Endothelial cell of umbilical vein (primary cell): ENCODE measurements at regions not wholly inside any gene's neighbourhood (a gene's known extent, or its start where the extent isn't known, plus 50 kb on each side); places are given as distances from the start of the nearest gene placed in this dataset.

Source experiments
- BruUV-seq: library from RNA; stranded (reverse); fragments of 400-500 nt; replicated peaks from 2 replicates; lab custom pipeline; 2021; lab: Mats Ljungman, UMichigan
- CTCF ChIA-PET: fragments of 300-600, 350-600 bp; sonication (Branson Sonifier 250); formaldehyde crosslinking; loops from one replicate; lab custom pipeline; 2021; ENCODE audit warnings: antibody characterized with exemption, inconsistent platforms; lab: Charles Lee
- POLR2A ChIA-PET: fragments of 300-600, 350-600 bp; sonication (Branson Sonifier 250); formaldehyde crosslinking; loops from one replicate; lab custom pipeline; 2021; ENCODE audit warnings: antibody characterized with exemption, inconsistent platforms; lab: Charles Lee
- DNase-seq: peaks from one replicate; pipeline ENCODE4 v3.0.0-alpha.2; 2011; ENCODE audit warnings: low read depth, low spot score
- FAIRE-seq: peaks from 2 replicates; lab custom pipeline; 2011; peaks lifted over from hg19 to GRCh38; lab: Jason Lieb, UNC
- H2AFZ ChIP-seq: 2 replicates; pipeline ENCODE4 v1.6.0; 2012; ENCODE audit warnings: low read depth, low read length, control low read depth, inconsistent platforms
- H3K27ac ChIP-seq: 2 replicates; pipeline ENCODE4 v1.5.1; 2011; ENCODE audit warnings: low read depth, mild to moderate bottlenecking, control low read depth, low read length, moderate library complexity; ENCODE audit not compliant: insufficient read depth
- H3K27me3 ChIP-seq, 2 experiments: 2 replicates each; pipeline versions ENCODE4 v1.6.0 to v1.6.1; 2011; ENCODE audit warnings: low read length in 2 of 2, mixed read lengths in 1 of 2; ENCODE audit not compliant: control insufficient read depth in 2 of 2, insufficient read depth in 2 of 2
- H3K36me3 ChIP-seq, 2 experiments: 2 replicates in 1 of 2; 3 replicates in 1 of 2; pipeline ENCODE4 v1.5.1; 2011; ENCODE audit warnings: low read length in 2 of 2, mild to moderate bottlenecking in 1 of 2, moderate library complexity in 1 of 2; ENCODE audit not compliant: control insufficient read depth in 2 of 2, insufficient read depth in 2 of 2; ENCODE audit errors: extremely low read depth in 1 of 2
- H3K4me1 ChIP-seq: 3 replicates; pipeline ENCODE4 v1.5.1; 2011; ENCODE audit warnings: mild to moderate bottlenecking, low read length; ENCODE audit not compliant: control insufficient read depth, insufficient read depth; ENCODE audit errors: extremely low read depth
- H3K4me2 ChIP-seq: 2 replicates; pipeline ENCODE4 v1.6.1; 2011; ENCODE audit warnings: low read length, control low read depth, mixed read lengths; ENCODE audit not compliant: insufficient read depth
- H3K4me3 ChIP-seq, 3 experiments: fragments of 200-600 bp in 1 of 3; sonication (generic), shearing (Covaris generic) in 1 of 3; replicated peaks in 1 of 3; 2 replicates each; pipeline ENCODE4 v1.5.1; 2011 to 2016; ENCODE audit warnings: control low read depth in 3 of 3, low read length in 3 of 3, mild to moderate bottlenecking in 2 of 3, inconsistent platforms in 1 of 3, low read depth in 1 of 3, moderate library complexity in 1 of 3; ENCODE audit not compliant: insufficient read depth in 1 of 3
- H3K79me2 ChIP-seq: 2 replicates; pipeline ENCODE4 v1.6.0; 2012; ENCODE audit warnings: low read length, inconsistent platforms; ENCODE audit not compliant: control insufficient read depth, insufficient read depth
- H3K9ac ChIP-seq: replicated peaks from 2 replicates; pipeline ENCODE3; 2011; ENCODE audit warnings: low read length, control low read depth; ENCODE audit not compliant: insufficient read depth; ENCODE audit errors: extremely low read depth
- H3K9me1 ChIP-seq: replicated peaks from 3 replicates; pipeline ENCODE4 v1.6.0; 2011; ENCODE audit warnings: mild to moderate bottlenecking, low read length; ENCODE audit not compliant: control insufficient read depth, insufficient read depth; ENCODE audit errors: extremely low read depth
- H3K9me3 ChIP-seq: replicated peaks from 2 replicates; pipeline ENCODE4 v1.5.1; 2012; ENCODE audit warnings: low read length, inconsistent platforms; ENCODE audit not compliant: control insufficient read depth, insufficient read depth
- H4K20me1 ChIP-seq: replicated peaks from 2 replicates; pipeline ENCODE3; 2011; ENCODE audit warnings: mild to moderate bottlenecking, low read length; ENCODE audit not compliant: control insufficient read depth, insufficient read depth; ENCODE audit errors: extremely low read depth
- FOS ChIP-seq: IDR thresholded peaks from 2 replicates; pipeline ENCODE4 v1.6.1; 2011; ENCODE audit warnings: mild to moderate bottlenecking, low read length, moderate library complexity, borderline replicate concordance; ENCODE audit not compliant: insufficient read depth
- GATA2 ChIP-seq: IDR thresholded peaks from 2 replicates; pipeline ENCODE4 v1.7.0; 2011; ENCODE audit warnings: low read depth, mild to moderate bottlenecking, moderate library complexity, mixed read lengths, low read length; ENCODE audit not compliant: insufficient read length, insufficient read depth
- JUN ChIP-seq: IDR thresholded peaks from 2 replicates; pipeline ENCODE4 v1.6.1; 2011; ENCODE audit warnings: borderline replicate concordance, low read depth; ENCODE audit not compliant: insufficient read length, insufficient read depth
- MYC ChIP-seq: IDR thresholded peaks from one replicate; pipeline ENCODE4 v1.6.1; 2011; ENCODE audit warnings: mild to moderate bottlenecking, low read depth, low read length
- POLR2A ChIP-seq: IDR thresholded peaks from 2 replicates; pipeline ENCODE4 v1.6.1; 2012; ENCODE audit warnings: low read depth, mild to moderate bottlenecking, control low read depth, low read length
- dilution Hi-C: fragments of 300-500 bp; cut with MboI; formaldehyde crosslinking; loops from one replicate; pipeline ENCODE4 v1.15.0; 2019; ENCODE audit warnings: low sequenced_read_pairs; ENCODE audit not compliant: extremely low pct_ligation_motif_present
- intact Hi-C: fragments of 100-400 bp; cut with micrococcal nuclease; formaldehyde crosslinking; loops from one replicate; pipeline ENCODE4 v1.10.0; 2022
- TF ChIP-seq, protein P1 (sequence below), 2 donors: IDR thresholded peaks; 1 replicate in 1 of 2; 2 replicates in 1 of 2; pipeline ENCODE4 v1.5.1; 2011; ENCODE audit warnings: low read length in 2 of 2, mild to moderate bottlenecking in 2 of 2, moderate library complexity in 2 of 2, control low read depth in 1 of 2, inconsistent platforms in 1 of 2, low read depth in 1 of 2; ENCODE audit not compliant: insufficient read depth in 1 of 2; ENCODE audit errors: extremely low read depth in 1 of 2
- TF ChIP-seq, protein P2 (sequence below): IDR thresholded peaks from 2 replicates; pipeline ENCODE4 v1.6.1; 2011; ENCODE audit not compliant: insufficient read depth, insufficient read length

DNA sequence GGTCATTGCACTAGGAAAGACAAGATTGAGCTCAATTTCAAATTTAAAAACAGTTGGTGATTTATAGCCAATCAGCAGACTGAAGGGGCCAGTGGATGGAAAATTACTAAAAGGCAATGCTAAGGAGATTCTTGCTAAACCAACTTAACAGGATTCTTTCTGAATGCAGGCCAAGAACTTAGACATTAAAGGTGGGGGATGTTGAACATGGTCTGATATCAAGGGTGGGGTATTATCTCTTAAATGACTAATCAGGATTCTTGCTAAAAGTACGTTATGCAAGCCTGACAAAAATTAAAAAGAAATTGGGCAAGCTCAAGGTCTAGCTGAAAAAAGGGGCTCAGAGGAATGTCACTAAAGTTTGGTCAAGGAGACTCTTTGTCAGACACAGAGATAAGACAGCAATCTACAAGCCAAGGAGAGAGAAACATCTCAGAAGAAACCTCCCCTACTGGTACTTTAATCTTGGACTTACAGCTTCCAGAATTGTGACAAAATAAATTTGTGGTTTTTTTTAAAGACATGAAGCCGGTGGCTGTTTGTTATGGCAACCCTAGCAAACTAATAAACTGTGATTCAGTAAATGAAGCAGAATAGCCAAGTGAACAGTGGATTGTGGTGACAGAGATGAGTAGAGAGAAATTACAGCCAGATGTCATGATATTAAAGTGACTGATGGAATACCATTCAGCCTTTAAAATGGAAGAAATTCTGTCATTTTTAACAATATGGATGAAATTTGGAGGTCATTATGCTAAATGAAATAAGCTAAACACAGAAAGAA, 120.3 kb upstream of the KLHL4 start:
- no peak for DNase-seq

More for the DNA sequence above, 120.3 kb upstream of the KLHL4 start:
- intact Hi-C loops (no loop called here), dilution Hi-C loops (no loop called here)
- Histone ChIP-seq H3K9me3 (no peaks in the 10 kb centered on the region), H3K4me1 (peaks cover 2% of the 10 kb centered on the region), H3K79me2 (no peaks in the 10 kb centered on the region), H3K27ac (no peak overlapping the region), H3K27me3 (no peaks in the 10 kb centered on the region), H4K20me1 (no peaks in the 10 kb centered on the region), H3K9me1 (no peaks in the 10 kb centered on the region), H3K9ac (no peak overlapping the region), H3K36me3 (no peaks in the 10 kb centered on the region), H3K4me3 (no peak overlapping the region), H3K4me2 (no peak overlapping the region), H2AFZ (no peak overlapping the region)
- no peak for FAIRE-seq
- POLR2A ChIA-PET = no interaction called here
- no TSS peak for BruUV-seq
- no peak for TF ChIP-seq MYC
- TF ChIP-seq, protein P1, sequence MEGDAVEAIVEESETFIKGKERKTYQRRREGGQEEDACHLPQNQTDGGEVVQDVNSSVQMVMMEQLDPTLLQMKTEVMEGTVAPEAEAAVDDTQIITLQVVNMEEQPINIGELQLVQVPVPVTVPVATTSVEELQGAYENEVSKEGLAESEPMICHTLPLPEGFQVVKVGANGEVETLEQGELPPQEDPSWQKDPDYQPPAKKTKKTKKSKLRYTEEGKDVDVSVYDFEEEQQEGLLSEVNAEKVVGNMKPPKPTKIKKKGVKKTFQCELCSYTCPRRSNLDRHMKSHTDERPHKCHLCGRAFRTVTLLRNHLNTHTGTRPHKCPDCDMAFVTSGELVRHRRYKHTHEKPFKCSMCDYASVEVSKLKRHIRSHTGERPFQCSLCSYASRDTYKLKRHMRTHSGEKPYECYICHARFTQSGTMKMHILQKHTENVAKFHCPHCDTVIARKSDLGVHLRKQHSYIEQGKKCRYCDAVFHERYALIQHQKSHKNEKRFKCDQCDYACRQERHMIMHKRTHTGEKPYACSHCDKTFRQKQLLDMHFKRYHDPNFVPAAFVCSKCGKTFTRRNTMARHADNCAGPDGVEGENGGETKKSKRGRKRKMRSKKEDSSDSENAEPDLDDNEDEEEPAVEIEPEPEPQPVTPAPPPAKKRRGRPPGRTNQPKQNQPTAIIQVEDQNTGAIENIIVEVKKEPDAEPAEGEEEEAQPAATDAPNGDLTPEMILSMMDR (IDR thresholded peaks at IDR 0.05; ENCODE audit: extremely low read depth in 1 of 2, insufficient read depth in 1 of 2, low read depth in 1 of 2, low read length in 2 of 2) = no peak
- TF ChIP-seq GATA2 = no peak
- TF ChIP-seq, protein P2, sequence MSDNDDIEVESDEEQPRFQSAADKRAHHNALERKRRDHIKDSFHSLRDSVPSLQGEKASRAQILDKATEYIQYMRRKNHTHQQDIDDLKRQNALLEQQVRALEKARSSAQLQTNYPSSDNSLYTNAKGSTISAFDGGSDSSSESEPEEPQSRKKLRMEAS = no peak
- no peak for TF ChIP-seq FOS
- TF ChIP-seq POLR2A = no peak
- no peak for TF ChIP-seq JUN
- CTCF ChIA-PET = no interaction called here
